HEK293 (cell line): ENCODE measurements at regions not wholly inside any gene's neighbourhood (a gene's known extent, or its start where the extent isn't known, plus 50 kb on each side); places are given as distances from the start of the nearest gene placed in this dataset.

Experiments used
- CTCF ChIA-PET: fragments of 350-600 bp; formaldehyde crosslinking; extraction: SDS; loops from one replicate; lab custom pipeline; 2021; ENCODE audit warnings: antibody characterized with exemption; lab: Yijun Ruan, JAX
- POLR2A ChIA-PET: fragments of 300-600 bp; formaldehyde crosslinking; extraction: SDS; loops from one replicate; lab custom pipeline; 2020; ENCODE audit warnings: antibody characterized with exemption, inconsistent platforms; lab: Yijun Ruan, JAX
- H3K27ac ChIP-seq: fragments of 200-500 bp; sonication (Bioruptor generic); 2 replicates; pipeline ENCODE4 v1.5.1; 2014; ENCODE audit warnings: low read depth, low read length, control low read depth, inconsistent platforms; ENCODE audit errors: extremely low read depth
- H3K36me3 ChIP-seq, 2 experiments: fragments of 200-500 bp in 1 of 2; sonication (Bioruptor generic) in 1 of 2; 1 replicate in 1 of 2; 2 replicates in 1 of 2; pipeline ENCODE4 v1.5.1; 2014 to 2017; ENCODE audit warnings: inconsistent platforms in 2 of 2, low read length in 2 of 2; ENCODE audit not compliant: control insufficient read depth in 2 of 2, insufficient read depth in 1 of 2
- H3K4me1 ChIP-seq: fragments of 200-500 bp; sonication (Bioruptor generic); 2 replicates; pipeline ENCODE4 v1.5.1; 2014; ENCODE audit warnings: mild to moderate bottlenecking, low read length, inconsistent platforms; ENCODE audit not compliant: control insufficient read depth, insufficient read depth
- H3K4me3 ChIP-seq: 2 replicates; pipeline ENCODE4 v1.5.1; 2011; ENCODE audit warnings: low read depth, mild to moderate bottlenecking, control low read depth, low read length, moderate library complexity
- H3K9me3 ChIP-seq: fragments of 200-500 bp; sonication (Bioruptor generic); 2 replicates; pipeline ENCODE4 v1.5.1; 2014; ENCODE audit warnings: low read depth, low read length, inconsistent platforms; ENCODE audit not compliant: control insufficient read depth, insufficient read depth
- KLF7 ChIP-seq: fragments of 450-650 bp; formaldehyde crosslinking; IDR thresholded peaks from 2 replicates; pipeline ENCODE4 v1.5.1; 2016; ENCODE audit warnings: missing biosample characterization, missing genetic modification characterization, borderline replicate concordance
- OVOL3 ChIP-seq: fragments of 450-650 bp; formaldehyde crosslinking; IDR thresholded peaks from 2 replicates; pipeline ENCODE4 v1.5.1; 2016; ENCODE audit warnings: missing biosample characterization, missing genetic modification characterization
- PRDM1 ChIP-seq: fragments of 450-650 bp; formaldehyde crosslinking; IDR thresholded peaks from 2 replicates; pipeline ENCODE4; 2016; ENCODE audit warnings: missing biosample characterization, missing genetic modification characterization
- PRDM2 ChIP-seq: fragments of 450-650 bp; formaldehyde crosslinking; IDR thresholded peaks from 2 replicates; pipeline ENCODE4 v1.5.1; 2016; ENCODE audit warnings: missing biosample characterization, missing genetic modification characterization, borderline replicate concordance
- RBAK ChIP-seq: fragments of 450-650 bp; formaldehyde crosslinking; IDR thresholded peaks from 2 replicates; pipeline ENCODE4 v1.5.1; 2016; ENCODE audit warnings: missing biosample characterization, missing genetic modification characterization
- SETDB1 ChIP-seq: IDR thresholded peaks from one replicate; pipeline ENCODE4 v1.6.1; 2017; ENCODE audit warnings: mild to moderate bottlenecking, low read length, moderate library complexity, mixed read lengths; ENCODE audit not compliant: insufficient read length
- ZBTB20 ChIP-seq: fragments of 450-650 bp; formaldehyde crosslinking; IDR thresholded peaks from 2 replicates; pipeline ENCODE4 v1.5.1; 2016; ENCODE audit warnings: missing biosample characterization, missing genetic modification characterization
- ZNF155 ChIP-seq: fragments of 450-650 bp; formaldehyde crosslinking; IDR thresholded peaks from 2 replicates; pipeline ENCODE4 v1.5.1; 2016; ENCODE audit warnings: missing biosample characterization, missing genetic modification characterization
- ZNF274 ChIP-seq, 2 experiments: fragments of 200-500 bp in 1 of 2; fragments of 450-650 bp in 1 of 2; sonication (Bioruptor generic) in 1 of 2; formaldehyde crosslinking in 1 of 2; IDR thresholded peaks; 2 replicates each; pipeline versions ENCODE4 v1.5.1 to v1.6.1; 2014 to 2016; ENCODE audit warnings: borderline replicate concordance in 1 of 2, inconsistent platforms in 1 of 2, low read length in 1 of 2, missing biosample characterization in 1 of 2, missing genetic modification characterization in 1 of 2
- ZNF398 ChIP-seq: fragments of 450-650 bp; formaldehyde crosslinking; IDR thresholded peaks from 2 replicates; pipeline ENCODE4 v1.5.1; 2017; ENCODE audit warnings: missing biosample characterization, missing genetic modification characterization
- ZNF473 ChIP-seq: fragments of 450-650 bp; formaldehyde crosslinking; IDR thresholded peaks from 2 replicates; pipeline ENCODE4 v1.5.1; 2017; ENCODE audit warnings: missing biosample characterization, missing genetic modification characterization
- ZNF518A ChIP-seq: fragments of 450-650 bp; formaldehyde crosslinking; conservative IDR thresholded peaks from 2 replicates; pipeline ENCODE4 v1.5.1; 2016; ENCODE audit warnings: low read depth, missing biosample characterization, missing genetic modification characterization
- ZNF623 ChIP-seq: fragments of 450-650 bp; formaldehyde crosslinking; IDR thresholded peaks from 2 replicates; pipeline ENCODE4 v1.5.1; 2016; ENCODE audit warnings: missing biosample characterization, missing genetic modification characterization
- ZNF624 ChIP-seq: fragments of 450-650 bp; formaldehyde crosslinking; IDR thresholded peaks from 2 replicates; pipeline ENCODE4 v1.5.1; 2017; ENCODE audit warnings: missing biosample characterization, missing genetic modification characterization
- ZNF639 ChIP-seq: fragments of 450-650 bp; formaldehyde crosslinking; IDR thresholded peaks from 2 replicates; pipeline ENCODE4 v1.5.1; 2016; ENCODE audit warnings: missing biosample characterization, missing genetic modification characterization
- ZNF747 ChIP-seq: fragments of 450-650 bp; formaldehyde crosslinking; IDR thresholded peaks from 2 replicates; pipeline ENCODE4 v1.5.1; 2016; ENCODE audit warnings: missing biosample characterization, missing genetic modification characterization
- ZSCAN4 ChIP-seq: fragments of 450-650 bp; formaldehyde crosslinking; IDR thresholded peaks from 2 replicates; pipeline ENCODE4 v1.5.1; 2017; ENCODE audit warnings: missing biosample characterization, missing genetic modification characterization
- ZSCAN5A ChIP-seq: fragments of 450-650 bp; formaldehyde crosslinking; IDR thresholded peaks from 2 replicates; pipeline ENCODE4 v1.5.1; 2016; ENCODE audit warnings: missing biosample characterization, missing genetic modification characterization

- TF ChIP-seq ZNF518A (no peak), ZNF624 (tag by site-specific recombination) (no peak), ZNF747 (tag by site-specific recombination) (no peak), PRDM1 (no peak), ZNF398 (no peak), ZSCAN5A (tag by site-specific recombination) (no peak), SETDB1 (no peak), ZNF639 (no peak)
These were observed 677.0 kb downstream of the NR2F1-AS1 start (continued) for GRCh38 chr5:92904021-92904420.

GRCh38 chr5:92899611-92900010, 681.4 kb downstream of the NR2F1-AS1 start:
- no peak overlapping the region for H3K4me3 ChIP-seq
- ChIA-PET POLR2A (no interaction called here), CTCF (interaction anchor here (0.6 to 2.2 kb wide), 2 partner anchors 9 to 15 kb away, joined by 5 to 8 read pairs; no protein-coding TSS in a partner anchor)
- H3K27ac ChIP-seq, result no peak overlapping the region
- TF ChIP-seq ZNF274 (IDR thresholded peaks at IDR 0.05; ENCODE audit: low read length), result no peak
- no peak for TF ChIP-seq ZNF274 (tag by site-specific recombination; IDR thresholded peaks at IDR 0.05; ENCODE audit: borderline replicate concordance)
- no peak for TF ChIP-seq ZNF155 (tag by site-specific recombination)
- no peak for TF ChIP-seq PRDM2 (tag by site-specific recombination)
- TF ChIP-seq OVOL3 (tag by site-specific recombination), result no peak
- no peak for TF ChIP-seq ZNF623 (tag by site-specific recombination)
- TF ChIP-seq ZNF473 (tag by site-specific recombination), result no peak
- TF ChIP-seq KLF7 (tag by site-specific recombination), result no peak
- TF ChIP-seq ZBTB20 (tag by site-specific recombination), result no peak
- TF ChIP-seq RBAK (tag by site-specific recombination), result no peak
- TF ChIP-seq ZSCAN4, result no peak
- no peaks in the 10 kb centered on the region for H3K4me1 ChIP-seq
- H3K36me3 ChIP-seq, result no peaks in the 10 kb centered on the region
- H3K9me3 ChIP-seq, result no peaks in the 10 kb centered on the region
